ENCODE measurements at regions not wholly inside any gene's neighbourhood (a gene's known extent, or its start where the extent isn't known, plus 50 kb on each side); places are given as distances from the start of the nearest gene placed in this dataset.

DNA sequence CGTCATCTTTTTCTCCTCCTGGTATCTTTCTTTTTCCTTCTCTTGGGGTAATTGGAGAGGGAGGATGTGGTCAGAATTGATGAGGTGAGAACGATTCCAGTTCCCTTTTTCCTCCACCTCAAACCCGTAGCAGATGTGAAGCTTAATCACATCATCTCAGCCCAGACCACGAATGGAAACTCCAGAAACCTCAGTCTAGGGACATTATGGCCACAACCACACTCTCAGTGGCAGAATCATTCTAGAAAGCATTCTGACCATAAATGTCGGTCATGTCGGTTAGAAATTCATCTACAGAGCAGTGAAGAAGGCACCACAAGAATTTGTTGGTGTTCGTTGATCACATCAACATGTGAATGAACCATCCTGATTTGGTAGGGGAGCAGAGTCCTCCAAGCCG lies 78.7 kb downstream of the GATA3 start (continued):
- no peak for TF ChIP-seq ZNF217 (IDR thresholded peaks at IDR 0.05)
- TF ChIP-seq JUND (IDR thresholded peaks at IDR 0.05; ENCODE audit: low read depth, low read length): no peak
- no peak for TF ChIP-seq CHD4 (IDR thresholded peaks at IDR 0.05)
- TF ChIP-seq POLR2AphosphoS5 (IDR thresholded peaks at IDR 0.05; ENCODE audit: low read length): no peak
- TF ChIP-seq JUNB (IDR thresholded peaks at IDR 0.05): peak; percentile 84
- peak; percentile 97 for TF ChIP-seq SPI1 (IDR thresholded peaks at IDR 0.05; ENCODE audit: borderline replicate concordance, insufficient read depth, low read depth, low read length)
- TF ChIP-seq PML (IDR thresholded peaks at IDR 0.05; ENCODE audit: low read length): 0 out of 2 replicates have a peak, but pooled peaks have one; percentile 73
- TF ChIP-seq BHLHE40 (IDR thresholded peaks at IDR 0.05; ENCODE audit: borderline replicate concordance in 1 of 2, low read depth in 2 of 2, low read length in 1 of 2): peak; percentile 42 to 58; a peak in 2 of 4 replicates
- peak; percentile 83 for TF ChIP-seq MEF2A (IDR thresholded peaks at IDR 0.05; ENCODE audit: insufficient read depth, low read depth, low read length)
- TF ChIP-seq, protein P1, sequence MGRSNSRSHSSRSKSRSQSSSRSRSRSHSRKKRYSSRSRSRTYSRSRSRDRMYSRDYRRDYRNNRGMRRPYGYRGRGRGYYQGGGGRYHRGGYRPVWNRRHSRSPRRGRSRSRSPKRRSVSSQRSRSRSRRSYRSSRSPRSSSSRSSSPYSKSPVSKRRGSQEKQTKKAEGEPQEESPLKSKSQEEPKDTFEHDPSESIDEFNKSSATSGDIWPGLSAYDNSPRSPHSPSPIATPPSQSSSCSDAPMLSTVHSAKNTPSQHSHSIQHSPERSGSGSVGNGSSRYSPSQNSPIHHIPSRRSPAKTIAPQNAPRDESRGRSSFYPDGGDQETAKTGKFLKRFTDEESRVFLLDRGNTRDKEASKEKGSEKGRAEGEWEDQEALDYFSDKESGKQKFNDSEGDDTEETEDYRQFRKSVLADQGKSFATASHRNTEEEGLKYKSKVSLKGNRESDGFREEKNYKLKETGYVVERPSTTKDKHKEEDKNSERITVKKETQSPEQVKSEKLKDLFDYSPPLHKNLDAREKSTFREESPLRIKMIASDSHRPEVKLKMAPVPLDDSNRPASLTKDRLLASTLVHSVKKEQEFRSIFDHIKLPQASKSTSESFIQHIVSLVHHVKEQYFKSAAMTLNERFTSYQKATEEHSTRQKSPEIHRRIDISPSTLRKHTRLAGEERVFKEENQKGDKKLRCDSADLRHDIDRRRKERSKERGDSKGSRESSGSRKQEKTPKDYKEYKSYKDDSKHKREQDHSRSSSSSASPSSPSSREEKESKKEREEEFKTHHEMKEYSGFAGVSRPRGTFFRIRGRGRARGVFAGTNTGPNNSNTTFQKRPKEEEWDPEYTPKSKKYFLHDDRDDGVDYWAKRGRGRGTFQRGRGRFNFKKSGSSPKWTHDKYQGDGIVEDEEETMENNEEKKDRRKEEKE (IDR thresholded peaks at IDR 0.05): no peak
- no peak for TF ChIP-seq STAT1 (conservative IDR thresholded peaks at IDR 0.05)
- no peak for TF ChIP-seq KDM1A (IDR thresholded peaks at IDR 0.05; ENCODE audit: borderline replicate concordance)
- TF ChIP-seq, protein P2, sequence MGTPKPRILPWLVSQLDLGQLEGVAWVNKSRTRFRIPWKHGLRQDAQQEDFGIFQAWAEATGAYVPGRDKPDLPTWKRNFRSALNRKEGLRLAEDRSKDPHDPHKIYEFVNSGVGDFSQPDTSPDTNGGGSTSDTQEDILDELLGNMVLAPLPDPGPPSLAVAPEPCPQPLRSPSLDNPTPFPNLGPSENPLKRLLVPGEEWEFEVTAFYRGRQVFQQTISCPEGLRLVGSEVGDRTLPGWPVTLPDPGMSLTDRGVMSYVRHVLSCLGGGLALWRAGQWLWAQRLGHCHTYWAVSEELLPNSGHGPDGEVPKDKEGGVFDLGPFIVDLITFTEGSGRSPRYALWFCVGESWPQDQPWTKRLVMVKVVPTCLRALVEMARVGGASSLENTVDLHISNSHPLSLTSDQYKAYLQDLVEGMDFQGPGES (IDR thresholded peaks at IDR 0.05): no peak
- TF ChIP-seq, protein P3, sequence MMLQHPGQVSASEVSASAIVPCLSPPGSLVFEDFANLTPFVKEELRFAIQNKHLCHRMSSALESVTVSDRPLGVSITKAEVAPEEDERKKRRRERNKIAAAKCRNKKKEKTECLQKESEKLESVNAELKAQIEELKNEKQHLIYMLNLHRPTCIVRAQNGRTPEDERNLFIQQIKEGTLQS (IDR thresholded peaks at IDR 0.05; ENCODE audit: borderline replicate concordance, extremely low read depth, low read depth, low read length): no peak
- TF ChIP-seq NR2F1 (conservative IDR thresholded peaks at IDR 0.05): no peak
- no peak for TF ChIP-seq NBN (IDR thresholded peaks at IDR 0.05)
- peak; percentile 96; the same call in 1 of the 2 replicates for TF ChIP-seq PAX5 (IDR thresholded peaks at IDR 0.05; ENCODE audit: borderline replicate concordance, low read depth, low read length)
- no peak for TF ChIP-seq RCOR1 (conservative IDR thresholded peaks at IDR 0.05; ENCODE audit: low read depth, low read length)
- peak; percentile 90 for TF ChIP-seq IRF4 (IDR thresholded peaks at IDR 0.05; ENCODE audit: low read depth, low read length)
- TF ChIP-seq CEBPB (IDR thresholded peaks at IDR 0.05; ENCODE audit: borderline replicate concordance in 1 of 2, low read depth in 2 of 2, low read length in 2 of 2): peak in 1 of 2 experiments; percentile 95; a peak in 2 of 4 replicates
- peak; percentile 88 for TF ChIP-seq IKZF1 (conservative IDR thresholded peaks at IDR 0.05)
- TF ChIP-seq DPF2 (IDR thresholded peaks at IDR 0.05): peak; percentile 75; the same call in 1 of the 2 replicates
- TF ChIP-seq KLF5 (IDR thresholded peaks at IDR 0.05; ENCODE audit: partially characterized antibody): no peak
- TF ChIP-seq CREB1 (IDR thresholded peaks at IDR 0.05; ENCODE audit: low read depth): peak; percentile 67; the same call in 1 of the 2 replicates
- TF ChIP-seq EED (IDR thresholded peaks at IDR 0.05; ENCODE audit: low read depth): peak; percentile 100
- TF ChIP-seq SP1 (IDR thresholded peaks at IDR 0.05; ENCODE audit: low read depth, low read length): peak; percentile 62
- peak; percentile 90 for TF ChIP-seq MTA2 (IDR thresholded peaks at IDR 0.05; ENCODE audit: low read depth)
- peak; percentile 98; the same call in 1 of the 2 replicates for TF ChIP-seq EZH2 (IDR thresholded peaks at IDR 0.05; ENCODE audit: borderline replicate concordance, control insufficient read depth, low read depth, low read length)
- TF ChIP-seq SMAD5 (IDR thresholded peaks at IDR 0.05; ENCODE audit: low read depth): no peak
- TF ChIP-seq SREBF1 (IDR thresholded peaks at IDR 0.05; ENCODE audit: low read length): no peak
- TF ChIP-seq WRNIP1 (IDR thresholded peaks at IDR 0.05; ENCODE audit: borderline replicate concordance, low read depth, low read length): no peak
- TF ChIP-seq SMAD1 (IDR thresholded peaks at IDR 0.05; ENCODE audit: low read depth, partially characterized antibody): no peak
- TF ChIP-seq SMC3 (IDR thresholded peaks at IDR 0.05; ENCODE audit: borderline replicate concordance, low read length): no peak
